Left colon (tissue), 2 donors: ENCODE measurements at regions not wholly inside any gene's neighbourhood (a gene's known extent, or its start where the extent isn't known, plus 50 kb on each side); places are given as distances from the start of the nearest gene placed in this dataset.
"Not testable (repeated sequence)": the region's sequence is repeated elsewhere in the genome, so short reads cannot be mapped to it uniquely, and the experiment has no call there.

Source experiments
- ATAC-seq: fragments of 200-7000 bp; cut with Tn5 transposase; one replicate; pipeline ENCODE4 v1.9.1; 2020; ENCODE audit warnings: mild to moderate bottlenecking, moderate library complexity
- DNase-seq, 2 donors: peaks; one replicate each; pipeline ENCODE4 v3.0.0-alpha.2; 2020
- intact Hi-C, 2 donors: fragments of 100-400 bp; cut with DNase I in 1 of 2; cut with micrococcal nuclease in 1 of 2; formaldehyde crosslinking; loops; one replicate each; pipeline versions ENCODE4 v1.11.2 to v1.14.0; 2022; cut with DNase I, micrococcal nuclease
- donor health status: DM: no; HTN: no; CAD: no.
- donor health status: DM: yes; HTN: yes; CAD: no.

- ATAC-seq (no peak), DNase-seq (no peak)
- intact Hi-C loops: no loop called here
Measured at GRCh38 chr1:45258059-45258650, 51.8 kb upstream of the ZSWIM5 start.

DNA sequence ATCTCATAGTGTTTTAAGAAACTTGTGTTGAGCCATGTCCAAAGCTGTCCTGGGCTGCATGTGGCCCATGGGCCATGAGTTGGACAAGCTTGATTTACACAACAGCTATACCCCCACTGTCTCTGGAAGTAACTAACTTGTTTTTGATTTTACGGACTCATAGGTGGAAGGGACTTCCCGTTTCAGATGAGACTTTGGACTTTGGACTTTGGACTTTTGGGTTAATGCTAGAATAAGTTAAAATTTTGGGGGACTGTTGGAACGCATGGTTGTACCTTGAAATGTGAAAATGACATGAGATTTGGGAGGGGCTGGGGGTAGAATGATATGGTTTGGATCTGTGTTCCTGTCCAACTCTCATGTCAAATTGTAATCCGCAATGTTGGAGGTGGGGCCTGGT is 52.6 kb upstream of the ZSWIM5 start:
- ATAC-seq: no peak

GRCh38 chr1:45260244-45260643 is 53.8 kb upstream of the ZSWIM5 start:
- no peak for ATAC-seq
- intact Hi-C loops: no loop called here
- no peak for DNase-seq

More for the DNA sequence above, 52.6 kb upstream of the ZSWIM5 start:
- intact Hi-C loops: no loop called here
- DNase-seq: no peak

- DNase-seq (no peak), ATAC-seq (no peak)
- intact Hi-C loops: no loop called here
Measured at GRCh38 chr1:45263132-45263531, 56.7 kb upstream of the ZSWIM5 start.

DNA sequence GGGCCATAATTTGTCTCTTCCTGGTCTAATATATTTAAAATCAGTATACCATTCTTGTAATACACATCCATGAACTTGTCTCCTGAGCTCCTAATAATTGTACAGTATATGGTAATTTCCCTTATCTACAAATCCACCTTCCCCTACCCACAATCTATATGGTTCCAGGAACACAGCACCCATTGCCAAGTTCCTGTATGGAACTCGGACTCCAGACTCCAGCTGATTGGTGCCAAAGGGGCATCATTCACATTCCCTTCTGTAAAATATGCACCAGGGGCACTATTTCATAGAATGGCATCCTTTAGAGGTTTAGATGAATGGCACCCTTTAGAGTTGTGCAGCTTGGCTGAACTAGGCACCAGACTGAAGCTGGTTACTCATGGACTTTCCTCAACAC is 58.8 kb upstream of the ZSWIM5 start:
- DNase-seq: no peak
- intact Hi-C loops: no loop called here
- ATAC-seq: peak; percentile 65

GRCh38 chr1:45266151-45266801 is 59.9 kb upstream of the ZSWIM5 start:
- DNase-seq (peak; percentile 26 to 59), ATAC-seq (peak; percentile 90)

GRCh38 chr1:45268310-45268709 is 58.4 kb upstream of the HPDL start:
- intact Hi-C loops, ATAC-seq, DNase-seq: not testable (repeated sequence)

More at GRCh38 chr1:45266151-45266801, 59.9 kb upstream of the ZSWIM5 start:
- intact Hi-C loops: no loop called here

DNA sequence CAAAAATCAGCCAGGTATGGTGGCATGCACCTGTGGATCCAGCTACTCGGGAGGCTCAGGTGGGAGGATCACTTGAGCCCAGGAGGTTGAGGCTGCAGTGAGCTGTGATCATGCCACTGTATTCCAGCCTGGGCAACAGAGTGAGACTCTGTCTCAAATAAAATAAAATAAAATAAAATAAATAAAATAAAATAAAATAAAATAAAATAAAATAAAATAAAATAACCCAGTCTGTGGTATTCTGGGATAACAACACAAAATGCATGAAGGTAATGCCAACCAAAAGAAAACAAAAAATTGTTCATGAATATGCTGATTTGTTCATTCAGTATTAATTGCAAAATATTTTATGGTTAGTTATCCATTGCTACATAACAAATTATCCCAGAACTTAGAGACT is 54.4 kb upstream of the HPDL start:
- not testable (repeated sequence) for ATAC-seq

DNA sequence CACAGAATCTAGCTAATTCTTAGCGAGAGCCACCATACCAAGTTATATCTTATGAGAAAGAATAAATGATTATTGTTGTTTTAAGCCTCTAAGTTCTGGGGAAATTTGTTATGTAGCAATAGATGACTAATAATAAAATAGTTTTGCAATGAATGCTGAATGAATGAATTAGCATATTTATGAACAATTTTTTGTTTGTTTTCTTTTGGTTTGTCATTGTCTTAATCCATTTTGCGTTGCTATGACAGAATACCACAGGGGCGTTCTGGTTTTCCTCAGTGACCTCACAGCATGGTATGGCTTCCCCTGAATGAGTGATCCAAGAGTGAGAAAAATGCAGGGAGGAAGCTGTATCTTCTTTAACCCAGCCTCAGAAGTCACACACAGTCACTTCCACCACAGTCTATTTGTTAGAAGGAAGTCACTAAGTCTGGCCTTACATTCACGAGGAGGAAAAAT is 53.8 kb upstream of the HPDL start:
- DNase-seq: no peak
- ATAC-seq: no peak
- intact Hi-C loops: no loop called here

More for the DNA sequence above, 54.4 kb upstream of the HPDL start:
- intact Hi-C loops, DNase-seq: not testable (repeated sequence)

DNA sequence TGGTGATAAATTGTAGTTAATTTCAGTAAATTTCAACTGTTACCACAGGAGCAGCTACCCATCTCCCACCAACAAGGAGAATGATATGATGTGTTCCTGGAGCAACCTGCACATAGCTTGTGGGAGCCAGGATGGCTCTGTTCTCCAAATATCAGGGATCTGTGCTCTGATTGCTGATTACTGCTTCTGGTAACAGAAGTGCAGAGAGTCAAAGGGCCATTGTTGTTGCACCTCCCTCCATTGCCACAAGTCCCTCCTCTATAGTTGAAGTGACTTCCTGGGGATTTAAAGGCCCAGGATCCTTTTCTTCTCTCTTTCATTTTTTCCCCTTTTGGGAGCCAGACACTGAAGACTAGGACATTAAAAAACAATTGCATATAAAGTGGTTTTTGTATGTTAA is 51.6 kb upstream of the HPDL start:
- DNase-seq (no peak), ATAC-seq (peak; percentile 92)
- intact Hi-C loops: no loop called here
